DMS153 (cell line): ENCODE measurements at regions not wholly inside any gene's neighbourhood (a gene's known extent, or its start where the extent isn't known, plus 50 kb on each side); places are given as distances from the start of the nearest gene placed in this dataset.

Source experiments
- DNase-seq: peaks from one replicate; lab custom pipeline; 2025; lab: John Stamatoyannopoulos, UW

GRCh38 chr5:8473827-8474568 lies 605.0 kb downstream of the MTRR start:
- no peak for DNase-seq

GRCh38 chr5:8474569-8474930 lies 605.6 kb downstream of the MTRR start:
- no peak for DNase-seq

- no peak for DNase-seq
Observed at GRCh38 chr5:8478326-8478725, 609.4 kb downstream of the MTRR start.

- no peak for DNase-seq
Observed at GRCh38 chr5:8481007-8481406, 612.1 kb downstream of the MTRR start.

GRCh38 chr5:8491254-8491653 lies 622.3 kb downstream of the MTRR start:
- no peak for DNase-seq

GRCh38 chr5:8493176-8493575 lies 624.2 kb downstream of the MTRR start:
- no peak for DNase-seq

- no peak for DNase-seq
Observed at GRCh38 chr5:8500426-8500825, 631.5 kb downstream of the MTRR start.

- DNase-seq: peak; percentile 22
Observed at GRCh38 chr5:8505196-8505595, 636.2 kb downstream of the MTRR start.

GRCh38 chr5:8508231-8508630 lies 639.3 kb downstream of the MTRR start:
- DNase-seq: no peak

GRCh38 chr5:8516356-8516755 lies 647.4 kb downstream of the MTRR start:
- no peak for DNase-seq

- no peak for DNase-seq
Observed at GRCh38 chr5:8517456-8517855, 648.5 kb downstream of the MTRR start.

GRCh38 chr5:8520917-8521316 lies 652.0 kb downstream of the MTRR start:
- DNase-seq: no peak

- DNase-seq: no peak
Observed at GRCh38 chr5:8521991-8522390, 653.0 kb downstream of the MTRR start.

GRCh38 chr5:8522646-8523045 lies 653.7 kb downstream of the MTRR start:
- peak; percentile 56 for DNase-seq

GRCh38 chr5:8523501-8523900 lies 654.6 kb downstream of the MTRR start:
- no peak for DNase-seq

- DNase-seq: no peak
Observed at GRCh38 chr5:8525819-8526218, 656.9 kb downstream of the MTRR start.

GRCh38 chr5:8528106-8528505 lies 659.2 kb downstream of the MTRR start:
- no peak for DNase-seq

- peak; percentile 93 for DNase-seq
Observed at GRCh38 chr5:8538821-8539220, 669.9 kb downstream of the MTRR start.

GRCh38 chr5:8540317-8540716 lies 671.4 kb downstream of the MTRR start:
- DNase-seq: no peak

GRCh38 chr5:8550921-8551320 lies 682.0 kb downstream of the MTRR start:
- no peak for DNase-seq

GRCh38 chr5:8553364-8553763 lies 684.4 kb downstream of the MTRR start:
- no peak for DNase-seq

- no peak for DNase-seq
Observed at GRCh38 chr5:8557728-8558127, 688.8 kb downstream of the MTRR start.

- DNase-seq: no peak
Observed at GRCh38 chr5:8560776-8561175, 691.8 kb downstream of the MTRR start.

GRCh38 chr5:8561224-8561840 lies 692.4 kb downstream of the MTRR start:
- DNase-seq: no peak
